ENCODE measurements at regions not wholly inside any gene's neighbourhood (a gene's known extent, or its start where the extent isn't known, plus 50 kb on each side); places are given as distances from the start of the nearest gene placed in this dataset.

GRCh38 chr3:181823716-181824115 lies 112.0 kb downstream of the SOX2 start:
- Mint-ChIP-seq H3K27me3 (no peaks in the 10 kb centered on the region), H3K9me3 (peaks cover 39% of the 10 kb centered on the region), H3K4me3 (no peak overlapping the region), H3K27ac (no peak overlapping the region), H3K4me1 (ENCODE audit: low read depth) (no peaks in the 10 kb centered on the region), H3K36me3 (ENCODE audit: low read depth) (no peaks in the 10 kb centered on the region)
- intact Hi-C loops (cut with micrococcal nuclease), result no loop called here

- no peaks in the 10 kb centered on the region for H3K4me1 Mint-ChIP-seq (ENCODE audit: low read depth)
- no peaks in the 10 kb centered on the region for H3K27me3 Mint-ChIP-seq
- no peak overlapping the region for H3K27ac Mint-ChIP-seq
- intact Hi-C loops (cut with micrococcal nuclease), result no loop called here
- peaks cover 39% of the 10 kb centered on the region for H3K9me3 Mint-ChIP-seq
- H3K36me3 Mint-ChIP-seq (ENCODE audit: low read depth), result no peaks in the 10 kb centered on the region
- H3K4me3 Mint-ChIP-seq, result no peak overlapping the region
Measured at GRCh38 chr3:181824961-181825360, 113.2 kb downstream of the SOX2 start.

GRCh38 chr3:181839039-181839915 lies 127.6 kb downstream of the SOX2 start:
- Mint-ChIP-seq H3K4me3 (no peak overlapping the region), H3K9me3 (no peaks in the 10 kb centered on the region), H3K4me1 (ENCODE audit: low read depth) (no peaks in the 10 kb centered on the region), H3K36me3 (ENCODE audit: low read depth) (no peaks in the 10 kb centered on the region), H3K27me3 (no peaks in the 10 kb centered on the region), H3K27ac (no peak overlapping the region)
- intact Hi-C loops (cut with micrococcal nuclease), result no loop called here

- Mint-ChIP-seq H3K27ac (no peak overlapping the region), H3K4me3 (no peak overlapping the region), H3K4me1 (ENCODE audit: low read depth) (no peaks in the 10 kb centered on the region), H3K9me3 (no peaks in the 10 kb centered on the region), H3K27me3 (no peaks in the 10 kb centered on the region), H3K36me3 (ENCODE audit: low read depth) (no peaks in the 10 kb centered on the region)
- intact Hi-C loops (cut with micrococcal nuclease), result no loop called here
Measured at GRCh38 chr3:181839916-181840297, 128.2 kb downstream of the SOX2 start.

GRCh38 chr3:181844211-181844610 lies 132.5 kb downstream of the SOX2 start:
- Mint-ChIP-seq H3K9me3 (no peaks in the 10 kb centered on the region), H3K4me1 (ENCODE audit: low read depth) (no peaks in the 10 kb centered on the region), H3K4me3 (no peak overlapping the region), H3K36me3 (ENCODE audit: low read depth) (no peaks in the 10 kb centered on the region), H3K27ac (no peak overlapping the region), H3K27me3 (no peaks in the 10 kb centered on the region)
- intact Hi-C loops (cut with micrococcal nuclease), result no loop called here

GRCh38 chr3:181847276-181847675 lies 135.6 kb downstream of the SOX2 start:
- no peaks in the 10 kb centered on the region for H3K9me3 Mint-ChIP-seq
- intact Hi-C loops (cut with micrococcal nuclease), result no loop called here

GRCh38 chr3:181851063-181851462 lies 139.3 kb downstream of the SOX2 start:
- Mint-ChIP-seq H3K4me3 (no peak overlapping the region), H3K27me3 (no peaks in the 10 kb centered on the region), H3K9me3 (no peaks in the 10 kb centered on the region), H3K4me1 (ENCODE audit: low read depth) (no peaks in the 10 kb centered on the region), H3K27ac (no peak overlapping the region), H3K36me3 (ENCODE audit: low read depth) (no peaks in the 10 kb centered on the region)
- intact Hi-C loops (cut with micrococcal nuclease), result no loop called here

More at GRCh38 chr3:181847276-181847675, 135.6 kb downstream of the SOX2 start:
- H3K4me1 Mint-ChIP-seq (ENCODE audit: low read depth), result no peaks in the 10 kb centered on the region
- no peaks in the 10 kb centered on the region for H3K27me3 Mint-ChIP-seq
- H3K27ac Mint-ChIP-seq, result no peak overlapping the region
- H3K4me3 Mint-ChIP-seq, result no peak overlapping the region
- H3K36me3 Mint-ChIP-seq (ENCODE audit: low read depth), result no peaks in the 10 kb centered on the region

- Mint-ChIP-seq H3K27me3 (no peaks in the 10 kb centered on the region), H3K4me3 (no peak overlapping the region), H3K27ac (no peak overlapping the region), H3K36me3 (ENCODE audit: low read depth) (no peaks in the 10 kb centered on the region), H3K9me3 (no peaks in the 10 kb centered on the region), H3K4me1 (ENCODE audit: low read depth) (no peaks in the 10 kb centered on the region)
- intact Hi-C loops (cut with micrococcal nuclease), result no loop called here
Measured at GRCh38 chr3:181855825-181856224, 144.1 kb downstream of the SOX2 start.

- H3K4me3 Mint-ChIP-seq, result no peak overlapping the region
- H3K9me3 Mint-ChIP-seq, result no peaks in the 10 kb centered on the region
- no peaks in the 10 kb centered on the region for H3K4me1 Mint-ChIP-seq (ENCODE audit: low read depth)
- no peaks in the 10 kb centered on the region for H3K36me3 Mint-ChIP-seq (ENCODE audit: low read depth)
- intact Hi-C loops (cut with micrococcal nuclease), result no loop called here
- no peaks in the 10 kb centered on the region for H3K27me3 Mint-ChIP-seq
- no peak overlapping the region for H3K27ac Mint-ChIP-seq
Measured at GRCh38 chr3:181859518-181859917, 147.8 kb downstream of the SOX2 start.

- intact Hi-C loops (cut with micrococcal nuclease), result no loop called here
- Mint-ChIP-seq H3K4me1 (ENCODE audit: low read depth) (no peaks in the 10 kb centered on the region), H3K27ac (no peak overlapping the region), H3K36me3 (ENCODE audit: low read depth) (no peaks in the 10 kb centered on the region), H3K4me3 (no peak overlapping the region), H3K27me3 (no peaks in the 10 kb centered on the region), H3K9me3 (no peaks in the 10 kb centered on the region)
Measured at GRCh38 chr3:181860235-181860634, 148.5 kb downstream of the SOX2 start.

GRCh38 chr3:181862502-181862901 lies 150.8 kb downstream of the SOX2 start:
- Mint-ChIP-seq H3K27ac (no peak overlapping the region), H3K4me3 (no peak overlapping the region), H3K27me3 (no peaks in the 10 kb centered on the region), H3K9me3 (no peaks in the 10 kb centered on the region), H3K4me1 (ENCODE audit: low read depth) (no peaks in the 10 kb centered on the region), H3K36me3 (ENCODE audit: low read depth) (no peaks in the 10 kb centered on the region)
- intact Hi-C loops (cut with micrococcal nuclease), result no loop called here

GRCh38 chr3:181868576-181869082 lies 156.9 kb downstream of the SOX2 start:
- Mint-ChIP-seq H3K27ac (no peak overlapping the region), H3K27me3 (no peaks in the 10 kb centered on the region), H3K9me3 (no peaks in the 10 kb centered on the region), H3K36me3 (ENCODE audit: low read depth) (no peaks in the 10 kb centered on the region), H3K4me1 (ENCODE audit: low read depth) (no peaks in the 10 kb centered on the region), H3K4me3 (no peak overlapping the region)
- intact Hi-C loops (cut with micrococcal nuclease), result no loop called here

- Mint-ChIP-seq H3K36me3 (ENCODE audit: low read depth) (no peaks in the 10 kb centered on the region), H3K27ac (no peak overlapping the region), H3K9me3 (no peaks in the 10 kb centered on the region), H3K4me3 (no peak overlapping the region), H3K4me1 (ENCODE audit: low read depth) (no peaks in the 10 kb centered on the region), H3K27me3 (no peaks in the 10 kb centered on the region)
- intact Hi-C loops (cut with micrococcal nuclease), result no loop called here
Measured at GRCh38 chr3:181872887-181873286, 161.2 kb downstream of the SOX2 start.

- no peaks in the 10 kb centered on the region for H3K9me3 Mint-ChIP-seq
Measured at GRCh38 chr3:181879926-181880325, 168.2 kb downstream of the SOX2 start.

GRCh38 chr3:181880331-181880730 lies 168.6 kb downstream of the SOX2 start:
- Mint-ChIP-seq H3K4me3 (no peak overlapping the region), H3K27ac (no peak overlapping the region), H3K9me3 (no peaks in the 10 kb centered on the region), H3K4me1 (ENCODE audit: low read depth) (no peaks in the 10 kb centered on the region), H3K36me3 (ENCODE audit: low read depth) (no peaks in the 10 kb centered on the region), H3K27me3 (no peaks in the 10 kb centered on the region)
- intact Hi-C loops (cut with micrococcal nuclease), result no loop called here

More at GRCh38 chr3:181879926-181880325, 168.2 kb downstream of the SOX2 start:
- H3K27me3 Mint-ChIP-seq, result no peaks in the 10 kb centered on the region
- intact Hi-C loops (cut with micrococcal nuclease), result no loop called here
- H3K4me1 Mint-ChIP-seq (ENCODE audit: low read depth), result no peaks in the 10 kb centered on the region
- H3K27ac Mint-ChIP-seq, result no peak overlapping the region
- no peak overlapping the region for H3K4me3 Mint-ChIP-seq
- H3K36me3 Mint-ChIP-seq (ENCODE audit: low read depth), result no peaks in the 10 kb centered on the region
